ENCODE measurements at regions not wholly inside any gene's neighbourhood (a gene's known extent, or its start where the extent isn't known, plus 50 kb on each side); places are given as distances from the start of the nearest gene placed in this dataset.

DNA sequence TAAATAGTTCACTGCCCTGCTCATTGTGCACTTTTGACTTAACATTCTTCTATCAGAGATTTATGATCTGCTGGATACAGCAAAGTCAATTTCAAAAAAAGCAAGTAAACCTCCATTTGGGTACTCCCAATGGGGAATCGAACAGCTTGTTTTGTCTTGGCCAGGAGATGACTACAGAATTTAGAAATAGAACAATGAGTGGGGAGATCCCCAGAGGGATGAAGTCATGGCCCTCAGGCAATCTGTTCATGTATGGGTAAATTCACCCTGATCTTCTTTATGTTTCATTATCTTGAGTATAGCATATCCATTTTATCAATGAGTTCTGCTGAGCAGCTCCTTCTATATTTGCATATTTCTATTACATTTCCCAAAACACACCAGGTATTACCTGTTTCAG is 1681.9 kb downstream of the HACE1 start:
- Histone ChIP-seq H3K4me3 (ENCODE audit: low read length) (no peak overlapping the region), H3K79me2 (ENCODE audit: low read length) (no peaks in the 10 kb centered on the region), H3K9me2 (replicated peaks; ENCODE audit: low read length) (no peaks in the 10 kb centered on the region), H3K27ac (ENCODE audit: low read length) (no peak overlapping the region), H3K4me2 (ENCODE audit: low read length) (no peak overlapping the region), H3K9me3 (ENCODE audit: low read length) (no peaks in the 10 kb centered on the region), H3K27me3 (ENCODE audit: low read length) (no peaks in the 10 kb centered on the region), H2AFZ (ENCODE audit: low read length) (no peak overlapping the region), H3K9ac (ENCODE audit: low read length) (no peak overlapping the region), H3K4me1 (ENCODE audit: insufficient read depth, low read length) (no peaks in the 10 kb centered on the region), H4K20me1 (ENCODE audit: low read length) (no peaks in the 10 kb centered on the region), H3K36me3 (ENCODE audit: low read depth, low read length) (no peaks in the 10 kb centered on the region), H3F3A (ENCODE audit: low read length, unreplicated experiment) (no peaks in the 10 kb centered on the region)
- intact Hi-C loops (cut with micrococcal nuclease), result no loop called here
- no TSS peak for BruUV-seq (replicated peaks)
- POLR2A ChIA-PET (ENCODE audit: unreplicated experiment), result no interaction called here
- ATAC-seq (no peak), DNase-seq (no peak)
- CTCF ChIA-PET, result no interaction called here
- TF ChIP-seq EZH2 (IDR thresholded peaks at IDR 0.05; ENCODE audit: low read length, unreplicated experiment), result no peak

DNA sequence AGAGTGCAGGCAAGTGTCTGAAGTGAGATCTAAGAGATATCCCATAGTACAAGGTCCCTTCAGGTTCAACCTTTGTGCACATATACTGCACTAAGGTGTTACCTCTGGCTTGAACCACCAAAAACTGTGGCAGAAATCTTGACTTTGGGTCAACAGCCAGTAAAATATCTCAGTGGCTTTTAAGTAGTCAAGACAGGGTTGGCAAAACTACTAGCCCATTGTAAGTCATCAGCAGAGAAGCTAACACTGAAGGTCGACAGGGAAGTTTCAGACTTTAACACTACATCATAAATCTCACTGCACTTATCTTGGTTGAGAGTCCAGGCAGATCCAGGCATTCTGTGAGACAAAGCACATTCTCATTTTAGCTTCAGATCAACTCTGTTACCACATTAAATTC is 1684.7 kb downstream of the HACE1 start:
- Histone ChIP-seq H3K27me3 (ENCODE audit: low read length) (no peaks in the 10 kb centered on the region), H3F3A (ENCODE audit: low read length, unreplicated experiment) (no peaks in the 10 kb centered on the region), H3K9me2 (replicated peaks; ENCODE audit: low read length) (no peaks in the 10 kb centered on the region), H3K4me3 (ENCODE audit: low read length) (no peak overlapping the region), H4K20me1 (ENCODE audit: low read length) (no peaks in the 10 kb centered on the region), H2AFZ (ENCODE audit: low read length) (no peak overlapping the region), H3K79me2 (ENCODE audit: low read length) (no peaks in the 10 kb centered on the region), H3K4me2 (ENCODE audit: low read length) (no peak overlapping the region), H3K36me3 (ENCODE audit: low read depth, low read length) (no peaks in the 10 kb centered on the region), H3K9ac (ENCODE audit: low read length) (no peak overlapping the region), H3K9me3 (ENCODE audit: low read length) (no peaks in the 10 kb centered on the region), H3K27ac (ENCODE audit: low read length) (no peak overlapping the region), H3K4me1 (ENCODE audit: insufficient read depth, low read length) (no peaks in the 10 kb centered on the region)
- DNase-seq, result no peak
- intact Hi-C loops (cut with micrococcal nuclease), result no loop called here
- CTCF ChIA-PET, result no interaction called here
- POLR2A ChIA-PET (ENCODE audit: unreplicated experiment), result no interaction called here
- TF ChIP-seq EZH2phosphoT487 (IDR thresholded peaks at IDR 0.05; ENCODE audit: borderline replicate concordance, low read length), result no peak
- no peak for TF ChIP-seq EZH2 (IDR thresholded peaks at IDR 0.05; ENCODE audit: low read length, unreplicated experiment)
- TF ChIP-seq, protein P1, sequence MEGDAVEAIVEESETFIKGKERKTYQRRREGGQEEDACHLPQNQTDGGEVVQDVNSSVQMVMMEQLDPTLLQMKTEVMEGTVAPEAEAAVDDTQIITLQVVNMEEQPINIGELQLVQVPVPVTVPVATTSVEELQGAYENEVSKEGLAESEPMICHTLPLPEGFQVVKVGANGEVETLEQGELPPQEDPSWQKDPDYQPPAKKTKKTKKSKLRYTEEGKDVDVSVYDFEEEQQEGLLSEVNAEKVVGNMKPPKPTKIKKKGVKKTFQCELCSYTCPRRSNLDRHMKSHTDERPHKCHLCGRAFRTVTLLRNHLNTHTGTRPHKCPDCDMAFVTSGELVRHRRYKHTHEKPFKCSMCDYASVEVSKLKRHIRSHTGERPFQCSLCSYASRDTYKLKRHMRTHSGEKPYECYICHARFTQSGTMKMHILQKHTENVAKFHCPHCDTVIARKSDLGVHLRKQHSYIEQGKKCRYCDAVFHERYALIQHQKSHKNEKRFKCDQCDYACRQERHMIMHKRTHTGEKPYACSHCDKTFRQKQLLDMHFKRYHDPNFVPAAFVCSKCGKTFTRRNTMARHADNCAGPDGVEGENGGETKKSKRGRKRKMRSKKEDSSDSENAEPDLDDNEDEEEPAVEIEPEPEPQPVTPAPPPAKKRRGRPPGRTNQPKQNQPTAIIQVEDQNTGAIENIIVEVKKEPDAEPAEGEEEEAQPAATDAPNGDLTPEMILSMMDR (conservative IDR thresholded peaks at IDR 0.05; ENCODE audit: low read depth, low read length), result no peak
- no peak for ATAC-seq
- no TSS peak for BruUV-seq (replicated peaks)

DNA sequence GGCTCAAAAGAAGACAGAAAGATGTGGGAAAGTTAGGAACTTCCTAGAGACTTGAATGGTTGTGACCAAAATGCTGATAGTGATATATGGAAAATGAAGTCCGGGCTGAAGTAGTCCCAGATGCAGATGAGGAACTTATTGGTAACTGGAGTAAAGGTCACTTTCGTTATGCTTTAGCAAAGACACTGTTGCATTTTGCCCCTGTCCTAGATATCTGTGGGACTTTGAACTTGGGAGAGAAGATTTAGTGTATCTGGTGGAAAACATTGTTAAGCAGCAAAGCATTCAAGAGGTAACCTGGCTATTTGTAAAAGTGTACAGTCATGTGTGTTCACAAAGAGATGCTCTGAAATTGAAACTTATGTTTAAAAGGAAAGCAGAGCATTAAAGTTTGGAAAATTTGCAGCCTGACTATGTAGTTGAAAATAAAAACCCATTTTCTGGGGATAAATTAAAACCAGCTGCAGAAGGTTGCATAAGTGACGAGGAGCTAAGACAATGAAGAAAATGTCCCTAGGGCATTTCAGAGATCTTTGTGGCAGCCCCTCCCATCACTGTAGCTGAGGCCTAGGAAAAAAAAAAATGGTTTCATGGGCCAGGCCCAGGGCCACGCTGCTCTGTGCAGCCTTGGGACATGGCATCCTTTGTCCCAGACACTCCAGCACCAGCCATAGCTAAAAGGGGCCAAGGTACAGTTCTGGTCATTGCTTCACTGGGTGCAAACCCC is 1692.2 kb downstream of the HACE1 start:
- H3K4me1 ChIP-seq (ENCODE audit: insufficient read depth, low read length), result no peaks in the 10 kb centered on the region
- H3K9me3 ChIP-seq (ENCODE audit: low read length), result no peaks in the 10 kb centered on the region
- H3K4me2 ChIP-seq (ENCODE audit: low read length), result no peak overlapping the region
- H3K79me2 ChIP-seq (ENCODE audit: low read length), result no peaks in the 10 kb centered on the region
- intact Hi-C loops (cut with micrococcal nuclease), result no loop called here
- TF ChIP-seq, protein P1 (conservative IDR thresholded peaks at IDR 0.05; ENCODE audit: low read depth, low read length), result no peak
- TF ChIP-seq EZH2phosphoT487 (IDR thresholded peaks at IDR 0.05; ENCODE audit: borderline replicate concordance, low read length) (no peak), EZH2 (IDR thresholded peaks at IDR 0.05; ENCODE audit: low read length, unreplicated experiment) (no peak)
- no peaks in the 10 kb centered on the region for H3K9me2 ChIP-seq (replicated peaks; ENCODE audit: low read length)
- H3F3A ChIP-seq (ENCODE audit: low read length, unreplicated experiment), result no peaks in the 10 kb centered on the region
- no peaks in the 10 kb centered on the region for H3K27me3 ChIP-seq (ENCODE audit: low read length)
- ChIA-PET POLR2A (ENCODE audit: unreplicated experiment) (no interaction called here), CTCF (no interaction called here)
- ATAC-seq (no peak), DNase-seq (no peak)
- no peak overlapping the region for H3K27ac ChIP-seq (ENCODE audit: low read length)
- H3K4me3 ChIP-seq (ENCODE audit: low read length), result no peak overlapping the region
- H3K36me3 ChIP-seq (ENCODE audit: low read depth, low read length), result no peaks in the 10 kb centered on the region
- H4K20me1 ChIP-seq (ENCODE audit: low read length), result no peaks in the 10 kb centered on the region
- no TSS peak for BruUV-seq (replicated peaks)
- no peak overlapping the region for H3K9ac ChIP-seq (ENCODE audit: low read length)
- H2AFZ ChIP-seq (ENCODE audit: low read length), result no peak overlapping the region

Measured in PC-3 (cell line).